ENCODE measurements at regions not wholly inside any gene's neighbourhood (a gene's known extent, or its start where the extent isn't known, plus 50 kb on each side); places are given as distances from the start of the nearest gene placed in this dataset.

GRCh38 chr6:112560651-112561050 lies 213.5 kb downstream of the RFPL4B start:
- no peak overlapping the region for H3K27ac ChIP-seq (ENCODE audit: low read depth, low read length)
- 64 to 84% (median 80%) methylated on average over 2 of the region's 2 CpGs for WGBS, 3 donors

DNA sequence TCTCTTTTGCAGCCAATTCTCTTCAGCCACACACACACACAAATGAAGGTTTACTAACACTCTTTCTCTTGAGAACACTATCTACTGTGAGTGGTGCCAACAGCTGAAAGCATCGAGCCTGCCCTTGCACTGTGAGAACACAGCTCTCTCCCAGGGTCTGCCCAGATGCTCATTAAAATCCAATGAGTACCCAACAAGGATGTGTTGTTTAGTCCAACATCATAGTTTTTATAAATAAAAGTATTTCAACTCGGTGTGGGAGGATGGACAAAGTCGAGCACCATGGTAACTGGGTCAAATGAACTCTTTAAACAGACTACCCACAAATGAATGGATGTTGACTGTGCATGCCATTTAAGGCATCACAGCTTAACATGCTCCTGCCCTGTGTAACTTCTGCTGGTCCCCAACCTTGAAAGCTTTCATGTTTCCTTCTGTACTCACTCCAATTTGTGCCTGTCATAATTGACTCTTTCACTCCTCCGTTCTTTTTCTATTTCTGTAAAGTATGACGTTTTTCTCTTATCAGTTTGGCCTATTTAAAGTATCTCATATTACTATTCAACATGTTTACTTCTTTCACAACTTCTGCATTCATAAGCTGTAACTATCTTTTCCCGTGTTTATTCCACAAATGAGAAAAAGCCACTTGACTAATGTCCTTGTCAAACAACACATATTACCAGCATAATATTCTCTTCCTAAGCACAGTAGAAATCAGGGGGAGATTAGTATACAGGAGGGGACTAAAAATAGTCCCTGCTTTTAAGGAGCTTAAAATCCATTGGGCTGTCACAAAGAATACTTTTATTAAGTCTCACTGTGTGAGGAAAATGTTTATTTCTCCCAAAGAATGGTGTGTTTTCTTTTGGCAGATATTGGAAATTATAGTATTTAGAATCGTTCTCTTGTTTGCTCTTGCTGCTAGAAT lies 215.4 kb downstream of the RFPL4B start:
- 29 to 49% (median 40%) methylated on average over 7 of the region's 7 CpGs for WGBS, 3 donors
- no peak overlapping the region for H3K27ac ChIP-seq (ENCODE audit: low read depth, low read length)

DNA sequence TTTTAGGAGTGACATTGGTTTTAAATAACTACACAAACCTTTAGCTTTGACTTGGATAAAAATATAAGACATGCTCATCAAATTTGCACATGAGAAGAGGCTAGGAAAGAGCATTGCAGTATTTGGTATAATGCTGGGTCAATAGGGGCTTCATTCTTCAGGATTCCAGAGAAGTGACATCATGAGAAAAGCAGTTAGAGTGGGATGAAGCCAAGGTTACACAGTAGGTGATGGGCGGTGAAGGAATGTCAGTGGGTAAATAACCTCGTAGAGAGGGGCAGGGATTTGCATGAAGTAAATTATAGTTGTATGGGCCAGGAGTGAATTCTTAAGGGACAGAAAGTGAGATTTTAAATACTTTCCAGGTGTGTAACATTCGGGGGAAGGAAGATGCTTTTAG lies 216.2 kb downstream of the RFPL4B start:
- 47 to 66% (median 60%) methylated on average over 3 of the region's 3 CpGs for WGBS, 3 donors
- H3K27ac ChIP-seq (ENCODE audit: low read depth, low read length), result no peak overlapping the region

GRCh38 chr6:112568066-112568465 lies 220.9 kb downstream of the RFPL4B start:
- no peak overlapping the region for H3K27ac ChIP-seq (ENCODE audit: low read depth, low read length)

DNA sequence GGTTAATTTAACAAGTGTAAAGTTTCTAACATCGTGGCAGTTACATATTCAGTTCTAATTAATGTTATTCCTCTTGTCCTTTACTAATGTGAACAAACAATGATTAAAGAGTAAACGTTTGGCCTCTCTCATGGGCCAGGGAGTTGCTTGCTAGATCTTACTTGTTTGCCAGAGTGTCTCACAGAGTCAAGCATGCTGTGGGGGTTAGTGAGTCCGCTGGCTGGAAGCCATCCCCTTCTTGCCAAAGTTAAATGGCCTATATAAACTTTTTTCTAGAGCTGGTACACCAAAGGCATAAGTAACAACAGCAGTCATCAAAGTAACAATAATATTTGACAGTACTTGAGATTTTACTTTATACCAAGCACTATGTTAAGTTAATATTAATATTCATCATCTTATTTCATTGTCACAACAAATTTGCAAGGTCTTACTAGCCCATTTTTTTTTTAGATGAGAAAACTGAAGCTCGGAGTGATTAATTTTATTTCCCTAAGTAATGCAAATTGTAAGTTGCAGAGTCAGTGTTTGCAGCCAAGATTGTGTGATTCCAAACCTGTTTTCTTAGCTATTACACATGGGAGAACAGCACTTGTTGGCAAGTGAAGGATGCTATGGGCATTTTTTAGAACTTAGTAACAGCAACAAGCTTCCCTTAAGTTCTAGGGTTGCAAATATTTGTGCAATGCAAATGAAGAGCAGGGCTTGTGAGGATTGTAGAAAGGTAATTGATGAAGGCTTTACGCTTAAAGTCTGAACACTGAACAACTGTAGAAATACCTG lies 224.5 kb downstream of the RFPL4B start:
- no peak overlapping the region for H3K27ac ChIP-seq (ENCODE audit: low read depth, low read length)
- 40 to 55% (median 51%) methylated on average over 5 of the region's 5 CpGs for WGBS, 3 donors

GRCh38 chr6:112574190-112574589 lies 227.1 kb downstream of the RFPL4B start:
- H3K27ac ChIP-seq (ENCODE audit: low read depth, low read length), result no peak overlapping the region
- 85% methylated on average over 3 of the region's 3 CpGs for WGBS, 3 donors

- H3K27ac ChIP-seq (ENCODE audit: low read depth, low read length), result no peak overlapping the region
- 78 to 80% (median 80%) methylated on average over 3 of the region's 3 CpGs for WGBS, 3 donors
Measured at GRCh38 chr6:112575309-112575834, 228.2 kb downstream of the RFPL4B start.

DNA sequence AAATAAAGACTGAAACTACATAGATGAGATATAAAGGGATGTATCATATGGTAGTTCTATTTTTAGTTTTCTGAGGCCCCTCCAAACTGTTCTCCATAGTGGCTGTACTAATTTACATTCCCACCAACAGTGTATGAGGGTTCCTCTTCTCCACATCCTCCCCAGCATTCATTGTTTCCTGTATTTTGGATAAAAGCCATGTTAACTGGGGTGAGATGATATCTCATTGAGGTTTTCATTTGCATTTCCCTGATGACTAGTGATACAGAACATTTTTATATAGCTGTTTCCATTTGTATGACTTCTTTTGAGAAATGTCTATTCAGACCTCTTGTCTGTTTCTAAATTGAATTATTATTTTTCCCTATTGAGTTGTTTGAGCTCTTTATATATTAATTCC lies 229.3 kb downstream of the RFPL4B start:
- no peak overlapping the region for H3K27ac ChIP-seq (ENCODE audit: low read depth, low read length)

GRCh38 chr6:112579601-112580000 lies 232.5 kb downstream of the RFPL4B start:
- 73 to 90% (median 88%) methylated on average over 1 of the region's 1 CpG for WGBS, 3 donors
- no peak overlapping the region for H3K27ac ChIP-seq (ENCODE audit: low read depth, low read length)

GRCh38 chr6:112581015-112581414 lies 233.9 kb downstream of the RFPL4B start:
- WGBS, 3 donors, result 91 to 95% (median 92%) methylated on average over 1 of the region's 1 CpG
- H3K27ac ChIP-seq (ENCODE audit: low read depth, low read length), result no peak overlapping the region

DNA sequence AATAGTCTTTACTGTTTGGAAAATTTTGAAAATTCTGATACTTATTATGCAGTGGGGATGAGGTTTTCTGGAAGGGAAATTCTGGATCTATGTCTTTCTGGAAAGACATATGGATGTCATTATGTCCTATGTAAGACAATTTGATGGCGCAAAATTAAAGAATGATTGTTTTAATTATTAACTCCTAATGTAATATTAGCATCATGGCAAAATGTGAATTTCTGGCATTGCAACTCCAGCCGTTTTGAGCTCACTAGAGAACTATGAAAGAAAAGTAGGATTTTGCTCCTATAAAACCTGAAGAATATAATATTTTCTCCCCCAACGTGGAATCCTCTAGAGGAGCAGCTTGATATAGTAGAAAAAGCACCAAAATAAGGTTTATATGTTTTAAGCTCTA lies 243.2 kb downstream of the RFPL4B start:
- WGBS, 3 donors, result 71 to 85% (median 80%) methylated on average over 3 of the region's 3 CpGs
- no peak overlapping the region for H3K27ac ChIP-seq (ENCODE audit: low read depth, low read length)

DNA sequence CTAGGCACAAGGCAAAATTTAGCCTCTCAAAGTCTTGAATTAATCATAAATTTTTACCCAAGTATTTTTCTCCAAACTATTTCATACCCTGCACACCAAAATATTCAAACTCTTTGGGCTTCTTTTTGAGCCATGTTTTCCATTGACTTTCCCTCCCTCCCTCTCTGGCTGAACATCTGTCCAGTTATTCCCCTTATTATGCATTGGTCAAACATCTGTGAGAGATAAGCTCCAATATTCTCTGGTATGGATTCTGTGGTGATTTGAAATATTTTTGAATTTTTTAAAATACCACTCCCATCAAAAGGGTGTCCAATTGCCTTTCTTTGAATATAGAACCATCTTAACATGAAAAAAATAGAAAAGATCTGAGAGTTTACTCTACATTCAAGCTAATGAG lies 244.2 kb downstream of the RFPL4B start:
- no peak overlapping the region for H3K27ac ChIP-seq (ENCODE audit: low read depth, low read length)

- no peak overlapping the region for H3K27ac ChIP-seq (ENCODE audit: low read depth, low read length)
Measured at GRCh38 chr6:112592159-112592558, 245.0 kb downstream of the RFPL4B start.

DNA sequence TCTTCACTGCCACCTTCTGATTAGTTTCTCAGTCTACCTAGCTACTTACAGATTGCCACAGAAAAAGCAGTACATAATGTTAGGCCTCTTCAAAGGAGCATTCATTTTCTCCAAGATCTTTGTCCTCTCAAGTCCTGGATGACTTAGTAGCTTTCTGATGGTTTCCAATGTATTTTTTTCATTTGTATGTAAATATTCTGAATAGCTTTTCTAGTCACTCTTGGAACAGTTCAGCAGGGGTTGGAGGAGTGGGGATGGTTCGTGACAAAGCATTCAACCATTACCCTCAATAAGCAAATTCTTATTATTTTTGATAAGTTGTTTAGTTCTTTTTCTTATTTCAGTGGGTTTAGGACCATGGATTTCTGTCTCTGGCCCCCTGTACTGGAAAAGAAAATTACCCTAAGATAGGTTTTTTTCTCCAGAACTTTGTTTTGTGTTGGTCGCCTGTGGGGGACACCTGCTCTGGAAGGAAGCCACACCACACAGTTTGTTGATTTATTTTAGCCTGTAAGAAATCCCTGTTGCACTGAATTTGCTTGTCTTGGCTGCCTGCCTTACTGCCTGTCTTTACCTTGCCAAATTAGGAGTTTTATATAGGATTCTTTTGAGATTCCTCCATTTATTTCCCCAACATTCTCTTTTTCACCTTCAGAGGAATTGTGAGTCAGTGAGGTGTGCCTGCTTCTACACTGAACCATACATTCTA lies 247.9 kb downstream of the RFPL4B start:
- no peak overlapping the region for H3K27ac ChIP-seq (ENCODE audit: low read depth, low read length)
- WGBS, 3 donors, result 40 to 70% (median 65%) methylated on average over 2 of the region's 2 CpGs

DNA sequence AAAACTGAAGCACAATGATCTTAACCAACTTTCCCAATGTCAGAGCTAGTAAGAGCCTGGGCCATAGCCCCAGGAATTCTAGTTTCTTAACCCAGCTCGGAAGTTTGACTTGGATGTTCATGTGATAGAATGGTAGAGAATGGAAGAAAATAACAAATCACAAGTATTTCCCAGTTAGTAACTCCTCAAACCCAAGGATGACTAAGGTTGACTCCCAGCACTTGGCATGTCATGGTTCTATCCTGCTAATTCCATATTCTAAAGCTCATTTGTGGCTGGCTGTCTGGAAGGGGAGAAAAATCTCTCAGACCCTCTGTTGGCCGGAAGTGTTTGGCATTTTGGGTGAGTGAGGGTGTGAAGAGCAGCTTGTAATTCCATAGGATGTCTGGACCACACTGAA lies 248.7 kb downstream of the RFPL4B start:
- no peak overlapping the region for H3K27ac ChIP-seq (ENCODE audit: low read depth, low read length)
- WGBS, 3 donors, result 82 to 93% (median 88%) methylated on average over 2 of the region's 2 CpGs

- 82 to 97% (median 90%) methylated on average over 1 of the region's 1 CpG for WGBS, 3 donors
- H3K27ac ChIP-seq (ENCODE audit: low read depth, low read length), result no peak overlapping the region
Measured at GRCh38 chr6:112597176-112597575, 250.0 kb downstream of the RFPL4B start.

- WGBS, 3 donors, result 86 to 91% (median 89%) methylated on average over 3 of the region's 3 CpGs
Measured at GRCh38 chr6:112600168-112600567, 253.0 kb downstream of the RFPL4B start.

GRCh38 chr6:112603726-112604125 lies 256.6 kb downstream of the RFPL4B start:
- WGBS, 3 donors, result 89 to 94% (median 91%) methylated on average over 1 of the region's 1 CpG
- H3K27ac ChIP-seq (ENCODE audit: low read depth, low read length), result no peak overlapping the region

More at GRCh38 chr6:112600168-112600567, 253.0 kb downstream of the RFPL4B start:
- H3K27ac ChIP-seq (ENCODE audit: low read depth, low read length), result no peak overlapping the region

All from adipose tissue (tissue), 3 donors.